Aorta (tissue), 5 donors: ENCODE measurements at regions not wholly inside any gene's neighbourhood (a gene's known extent, or its start where the extent isn't known, plus 50 kb on each side); places are given as distances from the start of the nearest gene placed in this dataset.

Source experiments
- ATAC-seq: fragments of 200-7000 bp; cut with Tn5 transposase; one replicate; pipeline ENCODE4 v1.9.1; 2022; ENCODE audit warnings: moderate library complexity; ENCODE audit not compliant: low FRiP score
- DNase-seq, 2 donors: peaks; one replicate each; pipeline ENCODE4 v3.0.0-alpha.2; 2020
- H3K27ac ChIP-seq, 2 donors: one replicate each; pipeline ENCODE4 v1.5.1; 2013; ENCODE audit warnings: low read length in 2 of 2, mild to moderate bottlenecking in 2 of 2, moderate library complexity in 2 of 2, control low read depth in 1 of 2, inconsistent platforms in 1 of 2, low read depth in 1 of 2
- H3K27me3 ChIP-seq, 2 donors: one replicate each; pipeline ENCODE4 v1.6.1; 2013; ENCODE audit warnings: control low read depth in 1 of 2, low read length in 1 of 2, mild to moderate bottlenecking in 1 of 2, moderate library complexity in 1 of 2; ENCODE audit not compliant: insufficient read depth in 2 of 2, control insufficient read depth in 1 of 2
- H3K36me3 ChIP-seq, 2 donors: one replicate each; pipeline ENCODE4 v1.6.1; 2013; ENCODE audit warnings: control low read depth in 1 of 2, low read length in 1 of 2, mild to moderate bottlenecking in 1 of 2; ENCODE audit not compliant: insufficient read depth in 2 of 2, control insufficient read depth in 1 of 2
- H3K4me1 ChIP-seq, 2 donors: one replicate each; pipeline ENCODE4 v1.6.1; 2013; ENCODE audit warnings: low read length in 2 of 2, control low read depth in 1 of 2, mild to moderate bottlenecking in 1 of 2, moderate library complexity in 1 of 2; ENCODE audit not compliant: insufficient read depth in 2 of 2, control insufficient read depth in 1 of 2
- H3K4me3 ChIP-seq, 2 donors: one replicate each; pipeline ENCODE4 v1.5.1; 2013; ENCODE audit warnings: low read length in 2 of 2, control low read depth in 1 of 2, mild to moderate bottlenecking in 1 of 2
- H3K9me3 ChIP-seq: one replicate; pipeline ENCODE4 v1.6.1; 2013; ENCODE audit warnings: mild to moderate bottlenecking, low read length; ENCODE audit not compliant: control insufficient read depth
- WGBS, 2 donors: extraction: QIAGEN DNeasy Blood & Tissue Kit; methylation state at CpG; one replicate each; pipeline ENCODE4 v1.1.7; 2013; 5-methylcytosine and 5-hydroxymethylcytosine counted together
- intact Hi-C, 2 donors: fragments of 100-400 bp; cut with DNase I; formaldehyde crosslinking; loops; one replicate each; pipeline versions ENCODE4 v1.14.2 to v1.15.0; 2022
- donor health status: healthy with polysubstance abuse.
- donor health status: Bipolar disorder and iron deficiency.
- donor health status: DM: no; HTN: no; CAD: no.
- donor health status: DM: no; HTN: no; CAD: no.
- donor health status: DM: yes; HTN: yes; CAD: no.

- Histone ChIP-seq H3K27me3 (no peaks in the 10 kb centered on the region), H3K4me3 (no peak overlapping the region), H3K9me3 (no peaks in the 10 kb centered on the region), H3K36me3 (no peaks in the 10 kb centered on the region), H3K27ac (no peak overlapping the region), H3K4me1 (no peaks in the 10 kb centered on the region)
- intact Hi-C loops = no loop called here
- DNase-seq (no peak), ATAC-seq (no peak)
- WGBS, 2 donors = 69 to 79% methylated on average over 1 of the region's 1 CpG
Measured at GRCh38 chr6:40056865-40057264, 122.6 kb upstream of the MOCS1 start.

DNA sequence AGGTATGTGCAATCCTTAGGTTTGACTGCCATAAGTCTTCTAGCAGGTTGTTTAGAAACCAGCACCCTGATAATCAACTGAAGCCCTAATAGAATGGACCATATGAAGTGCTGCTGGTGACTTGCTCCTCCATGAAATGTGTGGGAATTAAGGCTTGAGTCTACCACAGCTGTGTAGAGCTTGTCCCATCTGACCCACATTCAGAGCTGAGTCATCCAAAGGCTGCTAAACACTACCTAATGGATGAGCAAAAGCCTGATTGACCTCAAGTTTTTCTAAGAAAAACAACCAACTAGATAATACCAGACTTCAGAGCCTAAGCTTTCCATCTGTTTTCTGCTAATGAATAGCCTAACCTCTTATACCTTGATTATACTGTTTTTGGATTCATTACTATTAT, 120.3 kb upstream of the MOCS1 start:
- Histone ChIP-seq H3K4me3 (no peak overlapping the region), H3K27me3 (no peaks in the 10 kb centered on the region), H3K9me3 (no peaks in the 10 kb centered on the region), H3K36me3 (no peaks in the 10 kb centered on the region), H3K27ac (no peak overlapping the region), H3K4me1 (no peaks in the 10 kb centered on the region)
- intact Hi-C loops = no loop called here
- no peak for ATAC-seq
- no peak for DNase-seq

- intact Hi-C loops = no loop called here
- no peak for ATAC-seq
Measured at GRCh38 chr6:40054186-40054585, 119.9 kb upstream of the MOCS1 start.

GRCh38 chr6:40049128-40049527, 114.9 kb upstream of the MOCS1 start:
- Histone ChIP-seq H3K27me3 (no peaks in the 10 kb centered on the region), H3K9me3 (no peaks in the 10 kb centered on the region), H3K27ac (no peak overlapping the region), H3K36me3 (no peaks in the 10 kb centered on the region), H3K4me1 (no peaks in the 10 kb centered on the region), H3K4me3 (no peak overlapping the region)
- ATAC-seq = no peak
- DNase-seq = no peak
- intact Hi-C loops = no loop called here
- WGBS, 2 donors = 81 to 91% methylated on average over 4 of the region's 4 CpGs

More at GRCh38 chr6:40054186-40054585, 119.9 kb upstream of the MOCS1 start:
- no peak overlapping the region for H3K27ac ChIP-seq
- H3K9me3 ChIP-seq = no peaks in the 10 kb centered on the region
- no peak overlapping the region for H3K4me3 ChIP-seq
- H3K27me3 ChIP-seq = no peaks in the 10 kb centered on the region
- 56 to 57% methylated on average over 2 of the region's 2 CpGs for WGBS, 2 donors
- H3K36me3 ChIP-seq = no peaks in the 10 kb centered on the region
- DNase-seq = no peak
- no peaks in the 10 kb centered on the region for H3K4me1 ChIP-seq

GRCh38 chr6:40044196-40044595, 109.9 kb upstream of the MOCS1 start:
- Histone ChIP-seq H3K4me3 (no peak overlapping the region), H3K9me3 (peaks cover 7% of the 10 kb centered on the region), H3K36me3 (no peaks in the 10 kb centered on the region), H3K4me1 (no peaks in the 10 kb centered on the region), H3K27ac (no peak overlapping the region), H3K27me3 (no peaks in the 10 kb centered on the region)
- no peak for ATAC-seq
- DNase-seq = no peak
- 86 to 95% methylated on average over 1 of the region's 1 CpG for WGBS, 2 donors
- intact Hi-C loops = no loop called here

GRCh38 chr6:40042232-40042631, 108.0 kb upstream of the MOCS1 start:
- ATAC-seq = no peak
- no peaks in the 10 kb centered on the region for H3K36me3 ChIP-seq
- H3K27me3 ChIP-seq = no peaks in the 10 kb centered on the region
- intact Hi-C loops = no loop called here
- peaks cover 7% of the 10 kb centered on the region for H3K9me3 ChIP-seq
- no peaks in the 10 kb centered on the region for H3K4me1 ChIP-seq
- H3K4me3 ChIP-seq = no peak overlapping the region
- no peak overlapping the region for H3K27ac ChIP-seq
- no peak for DNase-seq

DNA sequence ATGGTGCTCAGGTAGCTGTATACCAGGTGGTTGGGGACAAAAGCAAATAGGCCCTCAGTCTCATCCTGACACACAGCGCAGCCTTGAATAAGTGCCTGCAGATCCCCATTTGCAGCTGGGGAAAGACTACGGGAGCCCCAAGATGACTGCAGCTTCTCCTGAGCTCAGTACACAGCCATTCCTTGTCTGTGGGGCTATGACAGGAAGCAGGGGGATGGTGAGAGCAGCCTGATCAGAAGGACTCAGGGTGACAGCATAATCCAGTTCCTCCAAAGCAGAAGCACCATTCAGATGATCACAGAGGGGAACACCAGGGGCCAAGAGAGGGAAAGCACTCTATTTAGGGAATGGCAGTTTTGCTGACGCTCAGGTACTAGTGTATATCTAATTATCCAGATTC, 104.8 kb upstream of the MOCS1 start:
- ATAC-seq (no peak), DNase-seq (no peak)
- 84% methylated on average over 3 of the region's 3 CpGs for WGBS, 2 donors
- intact Hi-C loops = no loop called here
- H3K9me3 ChIP-seq = peaks cover 7% of the 10 kb centered on the region
- H3K27me3 ChIP-seq = no peaks in the 10 kb centered on the region
- no peak overlapping the region for H3K4me3 ChIP-seq
- H3K4me1 ChIP-seq = no peaks in the 10 kb centered on the region
- no peaks in the 10 kb centered on the region for H3K36me3 ChIP-seq
- H3K27ac ChIP-seq = no peak overlapping the region

DNA sequence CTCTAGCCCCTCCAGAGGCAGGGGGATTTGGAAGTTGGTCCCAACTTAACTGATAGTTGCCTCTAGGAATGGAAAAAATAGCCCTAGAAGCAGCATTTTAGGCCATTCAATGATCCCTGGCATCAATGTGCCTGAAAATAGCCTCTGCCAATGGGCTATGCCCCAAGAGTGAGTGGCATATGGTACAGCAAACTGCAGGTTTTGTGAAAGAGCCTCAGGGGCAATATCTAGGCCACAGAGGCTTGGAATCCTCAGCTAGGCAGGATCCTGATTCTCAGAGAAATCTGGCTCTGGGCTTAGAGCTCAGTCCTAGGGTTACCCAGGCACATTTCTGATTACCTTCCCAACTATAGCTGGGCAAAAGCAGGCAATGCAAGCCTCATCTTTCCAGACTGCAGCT, 104.4 kb upstream of the MOCS1 start:
- intact Hi-C loops = no loop called here
- H3K4me3 ChIP-seq = no peak overlapping the region
- H3K27me3 ChIP-seq = no peaks in the 10 kb centered on the region
- peaks cover 7% of the 10 kb centered on the region for H3K9me3 ChIP-seq
- no peaks in the 10 kb centered on the region for H3K36me3 ChIP-seq
- no peaks in the 10 kb centered on the region for H3K4me1 ChIP-seq
- ATAC-seq (no peak), DNase-seq (no peak)
- no peak overlapping the region for H3K27ac ChIP-seq

DNA sequence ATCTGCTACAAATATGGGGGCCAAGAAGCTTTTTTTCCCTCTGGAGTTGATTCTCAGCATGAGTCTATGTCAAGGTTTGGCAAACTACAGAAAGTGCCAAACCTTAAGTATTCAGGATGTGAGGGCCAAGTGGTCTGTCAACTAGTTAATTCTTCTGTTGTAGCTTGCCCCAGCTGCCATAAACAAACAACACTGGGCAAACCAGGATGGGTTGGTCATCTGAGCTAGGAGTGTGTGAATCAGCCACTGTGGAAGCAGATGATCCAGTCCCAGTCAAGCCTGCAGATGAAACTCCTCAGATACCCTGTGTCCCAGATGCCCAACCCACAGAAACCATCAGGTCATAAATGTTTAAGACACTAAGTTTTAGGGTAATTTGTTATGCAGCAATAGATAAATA, 103.0 kb upstream of the MOCS1 start:
- peaks cover 7% of the 10 kb centered on the region for H3K9me3 ChIP-seq
- no peaks in the 10 kb centered on the region for H3K36me3 ChIP-seq
- no peak for ATAC-seq
- H3K4me3 ChIP-seq = no peak overlapping the region
- H3K27me3 ChIP-seq = no peaks in the 10 kb centered on the region
- H3K4me1 ChIP-seq = no peaks in the 10 kb centered on the region
- intact Hi-C loops = no loop called here
- no peak overlapping the region for H3K27ac ChIP-seq
- DNase-seq = no peak

DNA sequence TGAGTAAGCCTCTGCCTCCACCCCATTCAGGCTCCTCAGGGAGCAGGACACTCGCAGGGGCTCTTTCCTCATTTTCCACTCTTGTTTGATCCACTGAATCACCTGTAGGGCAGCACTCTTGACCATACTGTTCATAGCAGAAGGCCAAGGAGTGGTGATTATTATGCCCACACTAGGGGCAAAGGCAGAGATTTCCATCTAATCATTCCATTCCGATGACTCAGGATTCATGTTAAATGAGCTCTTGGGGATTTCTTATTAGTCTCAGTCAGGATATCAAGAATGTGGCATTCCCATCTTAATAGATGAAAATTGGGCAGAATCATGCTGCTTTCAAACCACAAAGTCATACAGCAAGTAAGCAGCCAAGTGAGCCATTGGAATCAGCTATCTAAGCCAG, 101.9 kb upstream of the MOCS1 start:
- ATAC-seq = no peak
- DNase-seq = no peak
- Histone ChIP-seq H3K36me3 (no peaks in the 10 kb centered on the region), H3K9me3 (peaks cover 3% of the 10 kb centered on the region), H3K4me1 (no peaks in the 10 kb centered on the region), H3K27ac (no peak overlapping the region), H3K4me3 (no peak overlapping the region), H3K27me3 (no peaks in the 10 kb centered on the region)
- 88 to 89% methylated on average over 2 of the region's 2 CpGs for WGBS, 2 donors
- intact Hi-C loops = no loop called here
